ENCODE measurements at regions not wholly inside any gene's neighbourhood (a gene's known extent, or its start where the extent isn't known, plus 50 kb on each side); places are given as distances from the start of the nearest gene placed in this dataset.

- Histone ChIP-seq H3K27ac (ENCODE audit: low read depth in 1 of 2, low read length in 1 of 2) (no peak overlapping the region), H3K9ac (ENCODE audit: insufficient read depth in 1 of 2, low read length in 2 of 2) (no peak overlapping the region), H3K9me3 (ENCODE audit: control insufficient read depth in 4 of 4, insufficient read depth in 3 of 4, low read length in 3 of 4) (peaks cover 0 to 2% (median 0%) of the 10 kb centered on the region in 4 donors), H3K36me3 (ENCODE audit: control insufficient read depth in 4 of 4, insufficient read depth in 4 of 4, low read length in 4 of 4) (no peaks in the 10 kb centered on the region), H3K4me3 (no peak overlapping the region), H3K27me3 (ENCODE audit: control insufficient read depth in 3 of 3, insufficient read depth in 3 of 3, low read length in 2 of 3) (no peaks in the 10 kb centered on the region), H3K4me1 (ENCODE audit: control insufficient read depth in 5 of 5, insufficient read depth in 5 of 5, low read length in 5 of 5) (peaks cover 0 to 21% (median 0%) of the 10 kb centered on the region in 5 donors)
- DNase-seq (peak in 1 of 3 donors; percentile 19), ATAC-seq (ENCODE audit: insufficient read depth, low FRiP score) (no peak)
- 77 to 80% methylated on average over 8 of the region's 8 CpGs for WGBS, 2 donors
- TF ChIP-seq CTCF (IDR thresholded peaks at IDR 0.05; ENCODE audit: control extremely low read depth, extremely low read depth), result no peak
Observed at GRCh38 chr15:39095218-39095879, 485.5 kb upstream of the THBS1 start.

GRCh38 chr15:39096608-39097205, 484.2 kb upstream of the THBS1 start:
- no peak overlapping the region for H3K4me3 ChIP-seq

GRCh38 chr15:39099524-39099923, 481.4 kb upstream of the THBS1 start:
- 78 to 80% methylated on average over 2 of the region's 2 CpGs for WGBS, 2 donors
- no peak overlapping the region for H3K4me3 ChIP-seq
- no peak for DNase-seq
- no peak overlapping the region for H3K27ac ChIP-seq (ENCODE audit: low read depth in 1 of 2, low read length in 1 of 2)
- peaks cover 0 to 21% (median 0%) of the 10 kb centered on the region in 5 donors for H3K4me1 ChIP-seq (ENCODE audit: control insufficient read depth in 5 of 5, insufficient read depth in 5 of 5, low read length in 5 of 5)
- no peaks in the 10 kb centered on the region for H3K27me3 ChIP-seq (ENCODE audit: control insufficient read depth in 3 of 3, insufficient read depth in 3 of 3, low read length in 2 of 3)
- ATAC-seq (ENCODE audit: insufficient read depth, low FRiP score), result no peak
- TF ChIP-seq CTCF (IDR thresholded peaks at IDR 0.05; ENCODE audit: control extremely low read depth, extremely low read depth), result no peak
- H3K36me3 ChIP-seq (ENCODE audit: control insufficient read depth in 4 of 4, insufficient read depth in 4 of 4, low read length in 4 of 4), result no peaks in the 10 kb centered on the region
- no peaks in the 10 kb centered on the region for H3K9me3 ChIP-seq (ENCODE audit: control insufficient read depth in 4 of 4, insufficient read depth in 3 of 4, low read length in 3 of 4)
- no peak overlapping the region for H3K9ac ChIP-seq (ENCODE audit: insufficient read depth in 1 of 2, low read length in 2 of 2)

More at GRCh38 chr15:39096608-39097205, 484.2 kb upstream of the THBS1 start:
- ATAC-seq (ENCODE audit: insufficient read depth, low FRiP score) (no peak), DNase-seq (peak in 2 of 3 donors; percentile 54 to 70)
- Histone ChIP-seq H3K27me3 (ENCODE audit: control insufficient read depth in 3 of 3, insufficient read depth in 3 of 3, low read length in 2 of 3) (no peaks in the 10 kb centered on the region), H3K4me1 (ENCODE audit: control insufficient read depth in 5 of 5, insufficient read depth in 5 of 5, low read length in 5 of 5) (peaks cover 0 to 21% (median 0%) of the 10 kb centered on the region in 5 donors), H3K36me3 (ENCODE audit: control insufficient read depth in 4 of 4, insufficient read depth in 4 of 4, low read length in 4 of 4) (no peaks in the 10 kb centered on the region), H3K9me3 (ENCODE audit: control insufficient read depth in 4 of 4, insufficient read depth in 3 of 4, low read length in 3 of 4) (peaks cover 0 to 2% (median 0%) of the 10 kb centered on the region in 4 donors), H3K9ac (ENCODE audit: insufficient read depth in 1 of 2, low read length in 2 of 2) (no peak overlapping the region), H3K27ac (ENCODE audit: low read depth in 1 of 2, low read length in 1 of 2) (no peak overlapping the region)
- TF ChIP-seq CTCF (IDR thresholded peaks at IDR 0.05; ENCODE audit: control extremely low read depth, extremely low read depth), result no peak
- 81 to 96% methylated on average over 3 of the region's 3 CpGs for WGBS, 2 donors
